HG03460 (cell line): ENCODE measurements at regions not wholly inside any gene's neighbourhood (a gene's known extent, or its start where the extent isn't known, plus 50 kb on each side); places are given as distances from the start of the nearest gene placed in this dataset.

Experiments
- ATAC-seq: cut with Tn5 transposase; IDR thresholded peaks from one replicate; pipeline ENCODE4 v1.9.1; 2021; ENCODE audit not compliant: unreplicated experiment

- ATAC-seq, result no peak
Measured at GRCh38 chr2:177340158-177340557, 52.4 kb upstream of the AGPS start.

GRCh38 chr2:177342736-177343135 lies 49.8 kb upstream of the AGPS start:
- no peak for ATAC-seq
